Middle frontal gyrus (tissue), 1 donor: ENCODE measurements at regions not wholly inside any gene's neighbourhood (a gene's known extent, or its start where the extent isn't known, plus 50 kb on each side); places are given as distances from the start of the nearest gene placed in this dataset.
"Not testable (repeated sequence)": the region's sequence is repeated elsewhere in the genome, so short reads cannot be mapped to it uniquely, and the experiment has no call there.

Experiments used
- DNase-seq: peaks from one replicate; pipeline ENCODE4 v3.0.0-alpha.2; 2015; ENCODE audit warnings: low spot score; ENCODE audit errors: extremely low spot score

GRCh38 chr2:129816813-129817574 lies 162.5 kb upstream of the RAB6C start:
- no peak for DNase-seq

- DNase-seq, result no peak
Measured at GRCh38 chr2:129819855-129820254, 159.6 kb upstream of the RAB6C start.

- DNase-seq, result no peak
Measured at GRCh38 chr2:129820908-129821307, 158.6 kb upstream of the RAB6C start.

- DNase-seq, result no peak
Measured at GRCh38 chr2:129821445-129821844, 158.0 kb upstream of the RAB6C start.

- no peak for DNase-seq
Measured at GRCh38 chr2:129823044-129823443, 156.4 kb upstream of the RAB6C start.

- no peak for DNase-seq
Measured at GRCh38 chr2:129827311-129828090, 152.0 kb upstream of the RAB6C start.

- DNase-seq, result no peak
Measured at GRCh38 chr2:129828792-129829191, 150.7 kb upstream of the RAB6C start.

- no peak for DNase-seq
Measured at GRCh38 chr2:129829588-129829987, 149.9 kb upstream of the RAB6C start.

GRCh38 chr2:129831018-129831417 lies 148.4 kb upstream of the RAB6C start:
- no peak for DNase-seq

GRCh38 chr2:129833465-129833864 lies 146.0 kb upstream of the RAB6C start:
- not testable (repeated sequence) for DNase-seq

GRCh38 chr2:129847043-129847442 lies 132.4 kb upstream of the RAB6C start:
- no peak for DNase-seq

- peak; percentile 73 for DNase-seq
Measured at GRCh38 chr2:129849559-129850160, 129.8 kb upstream of the RAB6C start.

- no peak for DNase-seq
Measured at GRCh38 chr2:129857200-129857599, 122.3 kb upstream of the RAB6C start.

GRCh38 chr2:129859175-129859574 lies 120.3 kb upstream of the RAB6C start:
- no peak for DNase-seq

GRCh38 chr2:129860088-129860487 lies 119.4 kb upstream of the RAB6C start:
- no peak for DNase-seq

- no peak for DNase-seq
Measured at GRCh38 chr2:129861666-129862288, 117.7 kb upstream of the RAB6C start.

- no peak for DNase-seq
Measured at GRCh38 chr2:129862668-129863067, 116.8 kb upstream of the RAB6C start.

GRCh38 chr2:129863350-129863749 lies 116.1 kb upstream of the RAB6C start:
- DNase-seq, result no peak

- DNase-seq, result no peak
Measured at GRCh38 chr2:129864719-129865118, 114.7 kb upstream of the RAB6C start.

- DNase-seq, result no peak
Measured at GRCh38 chr2:129865976-129866375, 113.5 kb upstream of the RAB6C start.

GRCh38 chr2:129866391-129866790 lies 113.1 kb upstream of the RAB6C start:
- no peak for DNase-seq

- no peak for DNase-seq
Measured at GRCh38 chr2:129868151-129868550, 111.3 kb upstream of the RAB6C start.
